GM12878 (cell line): ENCODE measurements at regions not wholly inside any gene's neighbourhood (a gene's known extent, or its start where the extent isn't known, plus 50 kb on each side); places are given as distances from the start of the nearest gene placed in this dataset.
"Not testable (repeated sequence)": the region's sequence is repeated elsewhere in the genome, so short reads cannot be mapped to it uniquely, and the experiment has no call there.

Experiments used
- ATAC-seq: fragments of 200-7000 bp; cut with Tn5 transposase; 3 replicates; pipeline ENCODE4 v1.9.1; 2020; ENCODE audit warnings: mild to moderate bottlenecking, moderate library complexity
- BruUV-seq: library from RNA; stranded (reverse); fragments of 400-500 nt; replicated peaks from 2 replicates; lab custom pipeline; 2021; lab: Mats Ljungman, UMichigan
- CTCF ChIA-PET: fragments of 300-600 bp; sonication (Branson Sonifier 250); formaldehyde crosslinking; extraction: SDS; loops from one replicate; lab custom pipeline; 2021; ENCODE audit warnings: inconsistent platforms; lab: Yijun Ruan, JAX
- POLR2A ChIA-PET: fragments of 350-600 bp; formaldehyde crosslinking; extraction: SDS; loops from one replicate; lab custom pipeline; 2021; ENCODE audit warnings: inconsistent platforms; lab: Charles Lee
- RAD21 ChIA-PET: fragments of 300-600 bp; sonication (Branson Sonifier 250); formaldehyde crosslinking; loops from one replicate; lab custom pipeline; 2023; ENCODE audit warnings: antibody characterized with exemption; ENCODE audit not compliant: unreplicated experiment; lab: Charles Lee
- SMC1A ChIA-PET: fragments of 300-600 bp; sonication (Branson Sonifier 250); formaldehyde crosslinking; loops from one replicate; lab custom pipeline; 2023; ENCODE audit not compliant: unreplicated experiment, uncharacterized antibody; lab: Charles Lee
- DNase-seq: peaks from one replicate; pipeline ENCODE4 v3.0.0-alpha.2; 2011; ENCODE audit warnings: low read depth, low spot score
- FAIRE-seq: peaks from 3 replicates; lab custom pipeline; 2011; peaks lifted over from hg19 to GRCh38; lab: Jason Lieb, UNC
- H2AFZ ChIP-seq: 2 replicates; pipeline ENCODE4 v1.6.0; 2011; ENCODE audit warnings: low read depth, low read length, control low read depth; ENCODE audit not compliant: control insufficient read depth
- H3K27ac ChIP-seq: 2 replicates; pipeline ENCODE4 v1.5.1; 2011; ENCODE audit warnings: control low read depth; ENCODE audit not compliant: control insufficient read depth, insufficient read depth
- H3K27me3 ChIP-seq, 2 experiments: replicated peaks in 1 of 2; 2 replicates each; pipeline versions ENCODE4 v1.6.0 to v1.6.1; 2011; ENCODE audit warnings: low read length in 1 of 2; ENCODE audit not compliant: control insufficient read depth in 2 of 2, insufficient read depth in 2 of 2
- H3K36me3 ChIP-seq, 2 experiments: 2 replicates each; pipeline ENCODE4 v1.5.1; 2011; ENCODE audit warnings: low read length in 1 of 2; ENCODE audit not compliant: control insufficient read depth in 2 of 2, insufficient read depth in 2 of 2
- H3K4me1 ChIP-seq: 2 replicates; pipeline ENCODE4 v1.6.1; 2011; ENCODE audit warnings: mild to moderate bottlenecking, low read length, moderate library complexity, mixed read lengths; ENCODE audit not compliant: control insufficient read depth, insufficient read depth
- H3K4me2 ChIP-seq: 2 replicates; pipeline ENCODE4 v1.6.0; 2011; ENCODE audit warnings: control low read depth; ENCODE audit not compliant: control insufficient read depth, insufficient read depth
- H3K4me3 ChIP-seq: fragments of 200-600 bp; sonication (generic); 2 replicates; pipeline ENCODE4 v1.5.1; 2016
- H3K79me2 ChIP-seq: 2 replicates; pipeline ENCODE4 v1.6.0; 2011; ENCODE audit warnings: low read length; ENCODE audit not compliant: control insufficient read depth, insufficient read depth
- H3K9ac ChIP-seq: 2 replicates; pipeline ENCODE4 v1.8.0; 2011; ENCODE audit warnings: low read length, control low read depth, mixed read lengths; ENCODE audit not compliant: control insufficient read depth, insufficient read depth
- H3K9me3 ChIP-seq: replicated peaks from 3 replicates; pipeline ENCODE4 v1.5.1; 2011; ENCODE audit warnings: mild to moderate bottlenecking, low read length; ENCODE audit not compliant: control insufficient read depth, insufficient read depth
- H4K20me1 ChIP-seq: 2 replicates; pipeline ENCODE4 v1.6.0; 2011; ENCODE audit not compliant: control insufficient read depth, insufficient read depth
- ATF7 ChIP-seq: fragments of 450-650 bp; IDR thresholded peaks from 2 replicates; pipeline ENCODE4 v1.6.1; 2016; ENCODE audit warnings: low read depth, mild to moderate bottlenecking
- BMI1 ChIP-seq: fragments of 450-650 bp; IDR thresholded peaks from 2 replicates; pipeline ENCODE4 v1.6.1; 2016; ENCODE audit warnings: mild to moderate bottlenecking, moderate library complexity, borderline replicate concordance
- CHD1 ChIP-seq: IDR thresholded peaks from 2 replicates; pipeline ENCODE4 v1.6.1; 2012; ENCODE audit warnings: low read depth, low read length, improper control_type of control experiment
- FOS ChIP-seq: IDR thresholded peaks from 3 replicates; pipeline ENCODE4 v1.6.1; 2011; ENCODE audit warnings: borderline replicate concordance; ENCODE audit not compliant: insufficient read length; ENCODE audit errors: extremely low read depth
- IKZF1 ChIP-seq: fragments of 450-650 bp; conservative IDR thresholded peaks from 2 replicates; pipeline ENCODE4 v1.6.1; 2017; ENCODE audit warnings: antibody characterized with exemption, mild to moderate bottlenecking
- IKZF2 ChIP-seq, 2 experiments: fragments of 450-650 bp; IDR thresholded peaks; 2 replicates each; pipeline ENCODE4 v1.6.1; 2017; ENCODE audit warnings: mild to moderate bottlenecking in 2 of 2, moderate library complexity in 2 of 2
- MTA3 ChIP-seq: IDR thresholded peaks from 2 replicates; pipeline ENCODE4 v1.6.1; 2012; ENCODE audit warnings: low read length, inconsistent platforms, borderline replicate concordance
- PML ChIP-seq: IDR thresholded peaks from 2 replicates; pipeline ENCODE4 v1.6.1; 2012; ENCODE audit warnings: low read length, inconsistent platforms
- POLR2AphosphoS2 ChIP-seq: IDR thresholded peaks from 2 replicates; pipeline ENCODE4 v1.6.1; 2011; ENCODE audit warnings: low read depth, mild to moderate bottlenecking, low read length, improper control_type of control experiment, moderate library complexity
- RELA ChIP-seq: fragments of 450-650 bp; IDR thresholded peaks from 2 replicates; pipeline ENCODE4 v1.8.0; 2014; ENCODE audit warnings: borderline replicate concordance; ENCODE audit not compliant: partially characterized antibody
- SMAD1 ChIP-seq: fragments of 450-650 bp; IDR thresholded peaks from 2 replicates; pipeline ENCODE4 v1.6.1; 2018; ENCODE audit warnings: mild to moderate bottlenecking, low read depth; ENCODE audit not compliant: partially characterized antibody
- TARDBP ChIP-seq: IDR thresholded peaks from 2 replicates; pipeline ENCODE4 v1.6.1; 2016; ENCODE audit warnings: borderline replicate concordance
- YBX1 ChIP-seq: fragments of 450-650 bp; IDR thresholded peaks from 2 replicates; pipeline ENCODE4 v1.6.1; 2016; ENCODE audit warnings: antibody characterized with exemption
- WGBS: methylation state at CpG from one replicate; pipeline ENCODE4 v1.1.6; 2016; ENCODE audit warnings: low lambda C conversion rate; ENCODE audit not compliant: insufficient replicate concordance, insufficient coverage; ENCODE audit errors: missing lambda C conversion rate; 5-methylcytosine and 5-hydroxymethylcytosine counted together
- in situ Hi-C: fragments of 300-500 bp; cut with MboI; formaldehyde crosslinking; loops from 9 replicates; pipeline ENCODE4 v1.14.3; 2018; ENCODE audit warnings: mixed read lengths
- intact Hi-C: fragments of 100-400 bp; cut with micrococcal nuclease; formaldehyde crosslinking; loops from one replicate; pipeline ENCODE4 v1.14.2; 2022; ENCODE audit not compliant: unreplicated experiment
- TF ChIP-seq, protein P1 (sequence below): fragments of 450-650 bp; formaldehyde crosslinking; IDR thresholded peaks from 2 replicates; pipeline ENCODE4 v1.4.0; 2022; ENCODE audit warnings: mild to moderate bottlenecking, moderate library complexity

DNA sequence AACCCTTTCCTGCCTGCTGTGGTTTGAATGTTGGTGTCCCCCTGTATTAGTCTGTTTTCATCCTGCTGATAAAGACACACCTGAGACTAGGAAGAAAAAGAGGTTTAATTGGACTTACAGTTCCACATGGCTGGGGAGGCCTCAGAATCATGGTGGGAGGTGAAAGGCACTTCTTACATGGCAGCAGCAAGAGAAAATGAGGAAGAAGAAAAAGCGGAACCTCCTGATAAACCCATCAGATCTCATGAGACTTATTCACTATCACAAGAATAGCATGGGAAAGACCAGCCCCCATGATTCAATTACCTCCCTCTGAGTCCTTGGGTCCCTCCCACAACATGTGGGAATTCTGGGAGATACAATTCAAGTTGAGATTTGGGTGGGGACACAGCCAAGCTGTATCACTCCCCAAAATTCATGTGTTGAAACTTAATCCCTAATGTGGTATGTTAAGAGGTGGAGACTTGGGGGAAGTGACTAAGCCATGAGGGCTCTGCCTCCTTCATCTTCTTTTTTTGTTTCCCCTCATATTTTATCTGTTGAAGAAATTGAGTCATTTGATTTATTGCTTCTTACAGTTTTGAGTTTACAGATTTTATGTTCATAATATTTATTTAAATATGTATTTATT lies 64.9 kb upstream of the SYNCRIP start:
- H2AFZ ChIP-seq, SMC1A ChIA-PET, H3K9me3 ChIP-seq, FAIRE-seq, H3K4me1 ChIP-seq, DNase-seq, H3K27me3 ChIP-seq, ATAC-seq, intact Hi-C loops, in situ Hi-C loops, H4K20me1 ChIP-seq, H3K9ac ChIP-seq, H3K36me3 ChIP-seq, CTCF ChIA-PET, H3K4me3 ChIP-seq, RAD21 ChIA-PET, H3K79me2 ChIP-seq, BruUV-seq, POLR2A ChIA-PET, H3K27ac ChIP-seq, H3K4me2 ChIP-seq: not testable (repeated sequence)
- 57% methylated on average over 1 of the region's 1 CpG for WGBS

DNA sequence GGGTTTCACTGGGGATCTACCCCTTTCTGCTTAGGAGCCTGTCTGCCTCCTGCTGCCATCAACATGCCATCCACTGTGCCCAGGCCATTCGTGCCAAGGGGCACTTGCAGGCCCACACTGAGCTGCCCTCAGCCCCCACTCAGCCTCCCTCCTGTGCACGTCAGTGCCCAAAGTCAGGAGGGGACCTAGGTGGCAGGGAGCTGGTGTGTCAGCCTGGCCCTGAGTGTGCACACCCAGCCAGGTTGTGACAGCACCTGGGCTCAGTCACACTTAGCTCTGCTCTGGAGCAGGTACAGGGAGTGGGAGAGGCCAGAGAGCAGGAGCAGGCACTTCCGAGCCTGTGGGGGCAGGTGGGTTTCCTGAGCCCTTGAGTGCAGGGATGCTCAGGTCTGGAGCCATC lies 63.6 kb upstream of the SYNCRIP start:
- FAIRE-seq (no peak), ATAC-seq (no peak), DNase-seq (no peak)
- in situ Hi-C loops: no loop called here
- Histone ChIP-seq H3K4me3 (no peak overlapping the region), H3K27ac (no peak overlapping the region), H3K9me3 (no peaks in the 10 kb centered on the region), H3K79me2 (no peaks in the 10 kb centered on the region), H3K36me3 (no peaks in the 10 kb centered on the region), H2AFZ (no peak overlapping the region), H3K27me3 (no peaks in the 10 kb centered on the region), H4K20me1 (no peaks in the 10 kb centered on the region), H3K9ac (no peak overlapping the region), H3K4me1 (no peaks in the 10 kb centered on the region), H3K4me2 (no peak overlapping the region)
- TF ChIP-seq MTA3 (no peak), IKZF1 (no peak), POLR2AphosphoS2 (no peak), RELA (no peak), BMI1 (no peak), TARDBP (no peak), SMAD1 (no peak), YBX1 (no peak), FOS (no peak), PML (no peak), ATF7 (no peak), CHD1 (no peak), IKZF2 (IDR thresholded peaks at IDR 0.05) (no peak)
- TF ChIP-seq, protein P1, sequence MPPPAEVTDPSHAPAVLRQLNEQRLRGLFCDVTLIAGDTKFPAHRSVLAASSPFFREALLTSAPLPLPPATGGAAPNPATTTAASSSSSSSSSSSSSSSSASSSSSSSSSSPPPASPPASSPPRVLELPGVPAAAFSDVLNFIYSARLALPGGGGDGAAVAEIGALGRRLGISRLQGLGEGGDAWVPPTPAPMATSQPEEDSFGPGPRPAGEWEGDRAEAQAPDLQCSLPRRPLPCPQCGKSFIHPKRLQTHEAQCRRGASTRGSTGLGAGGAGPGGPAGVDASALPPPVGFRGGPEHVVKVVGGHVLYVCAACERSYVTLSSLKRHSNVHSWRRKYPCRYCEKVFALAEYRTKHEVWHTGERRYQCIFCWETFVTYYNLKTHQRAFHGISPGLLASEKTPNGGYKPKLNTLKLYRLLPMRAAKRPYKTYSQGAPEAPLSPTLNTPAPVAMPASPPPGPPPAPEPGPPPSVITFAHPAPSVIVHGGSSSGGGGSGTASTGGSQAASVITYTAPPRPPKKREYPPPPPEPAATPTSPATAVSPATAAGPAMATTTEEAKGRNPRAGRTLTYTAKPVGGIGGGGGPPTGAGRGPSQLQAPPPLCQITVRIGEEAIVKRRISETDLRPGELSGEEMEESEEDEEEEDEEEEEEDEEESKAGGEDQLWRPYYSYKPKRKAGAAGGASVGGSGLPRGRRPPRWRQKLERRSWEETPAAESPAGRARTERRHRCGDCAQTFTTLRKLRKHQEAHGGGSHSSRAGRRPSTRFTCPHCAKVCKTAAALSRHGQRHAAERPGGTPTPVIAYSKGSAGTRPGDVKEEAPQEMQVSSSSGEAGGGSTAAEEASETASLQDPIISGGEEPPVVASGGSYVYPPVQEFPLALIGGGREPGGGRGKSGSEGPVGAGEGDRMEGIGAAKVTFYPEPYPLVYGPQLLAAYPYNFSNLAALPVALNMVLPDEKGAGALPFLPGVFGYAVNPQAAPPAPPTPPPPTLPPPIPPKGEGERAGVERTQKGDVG (CRISPR knock-in tag): no peak
- CTCF ChIA-PET: no interaction called here
- RAD21 ChIA-PET: no interaction called here
- intact Hi-C loops: no loop called here
- SMC1A ChIA-PET: interaction anchor here (1.5 kb wide), 1 partner anchor 41 kb away, joined by 3 read pairs; no protein-coding TSS in a partner anchor
- BruUV-seq: no TSS peak
- WGBS: 13% methylated on average over 3 of the region's 3 CpGs
- POLR2A ChIA-PET: no interaction called here
